ENCODE measurements at regions not wholly inside any gene's neighbourhood (a gene's known extent, or its start where the extent isn't known, plus 50 kb on each side); places are given as distances from the start of the nearest gene placed in this dataset.
A peak's percentile ranks its signal among the peaks of the same experiment; 100 is the strongest.

DNA sequence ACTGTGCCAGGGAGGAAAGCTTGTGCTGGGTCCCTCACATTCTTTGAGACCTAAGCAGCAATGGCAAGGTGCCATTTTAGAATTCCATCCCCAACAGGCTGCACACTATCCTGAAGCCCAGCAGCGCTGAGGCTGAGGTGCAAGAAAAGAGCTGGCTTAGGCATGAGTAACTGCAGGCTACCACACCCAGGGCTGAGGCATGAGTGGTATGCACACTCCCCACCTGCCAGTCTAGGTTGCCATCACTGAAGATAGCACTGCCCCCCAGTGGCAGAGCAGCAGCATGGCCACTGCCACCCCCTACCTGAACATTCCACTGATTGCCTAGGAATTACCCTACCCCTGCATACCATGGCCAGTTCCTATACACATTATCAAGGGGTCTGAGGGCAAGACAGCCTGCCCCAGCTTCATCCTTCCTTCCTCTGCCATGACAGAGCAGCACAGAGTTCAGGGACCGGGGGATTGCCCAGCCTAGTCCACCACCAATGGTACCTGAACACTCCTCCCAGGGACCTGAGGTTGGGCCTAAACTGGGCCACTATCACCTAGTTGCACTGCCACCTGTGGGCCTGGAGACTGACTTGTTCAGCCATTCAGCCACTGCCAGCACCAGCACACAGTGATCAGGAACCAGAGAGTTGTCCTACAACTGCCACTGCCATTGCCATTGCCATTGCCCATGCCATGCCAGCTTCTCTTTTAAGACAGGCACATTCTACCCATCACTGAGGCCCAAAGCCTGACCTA lies 129.8 kb downstream of the SATB1 start:
- H3K4me1 Mint-ChIP-seq, result peaks cover 0 to 7% of the 10 kb centered on the region in 2 donors
- DNase-seq (peak; percentile 18), ATAC-seq (replicated peaks) (peak; percentile 94 to 96)
- H3K9me3 Mint-ChIP-seq, result peaks cover 12 to 16% of the 10 kb centered on the region in 2 donors
- no peak overlapping the region for H3K4me3 Mint-ChIP-seq
- no peak overlapping the region for H3K27ac Mint-ChIP-seq
- H3K36me3 Mint-ChIP-seq, result peaks cover 2 to 12% of the 10 kb centered on the region in 2 donors
- no peaks in the 10 kb centered on the region for H3K27me3 Mint-ChIP-seq

DNA sequence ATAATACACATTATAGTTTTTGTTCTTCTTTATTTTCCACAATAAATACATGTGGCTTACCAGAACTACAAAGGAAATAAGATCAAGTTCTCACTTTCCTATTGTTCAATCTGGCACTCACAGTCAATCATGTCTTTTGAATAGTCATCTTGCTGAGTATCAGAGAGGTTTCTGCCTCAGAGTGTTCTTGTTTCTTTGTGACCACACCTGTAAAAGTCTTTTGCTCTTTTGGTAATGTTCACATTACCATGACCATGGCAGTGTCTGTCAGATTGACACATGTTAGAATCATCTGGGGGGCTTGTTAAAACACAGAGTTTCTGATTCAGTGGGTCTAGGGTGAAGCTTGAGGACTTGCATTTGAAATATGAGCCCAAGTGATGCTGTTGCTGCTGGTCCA lies 135.0 kb downstream of the SATB1 start:
- DNase-seq (no peak), ATAC-seq (replicated peaks) (no peak)
- no peaks in the 10 kb centered on the region for H3K9me3 Mint-ChIP-seq
- no peak overlapping the region for H3K4me3 Mint-ChIP-seq
- H3K27me3 Mint-ChIP-seq, result no peaks in the 10 kb centered on the region
- H3K27ac Mint-ChIP-seq, result no peak overlapping the region
- no peaks in the 10 kb centered on the region for H3K36me3 Mint-ChIP-seq
- peaks cover 0 to 5% of the 10 kb centered on the region in 2 donors for H3K4me1 Mint-ChIP-seq

DNA sequence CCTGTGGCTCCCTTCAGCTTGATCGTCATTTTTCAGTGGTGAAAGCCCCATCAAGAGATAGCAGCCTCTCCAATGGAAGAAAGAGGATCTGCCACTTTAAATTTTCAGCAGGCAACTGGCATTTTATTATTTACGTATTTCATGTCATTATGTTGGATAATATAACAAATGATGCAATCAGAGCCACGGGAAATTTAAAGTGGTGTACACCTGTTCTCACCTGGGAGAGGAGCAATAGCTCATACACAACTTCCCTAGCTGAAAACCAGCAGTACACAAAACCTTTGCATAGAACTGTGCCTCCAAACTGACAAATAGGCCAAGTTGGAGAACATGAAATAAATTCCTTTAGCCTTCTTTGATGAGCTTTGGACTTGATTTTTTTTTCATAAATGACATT lies 136.9 kb downstream of the SATB1 start:
- peaks cover 0 to 4% of the 10 kb centered on the region in 2 donors for H3K27me3 Mint-ChIP-seq
- no peaks in the 10 kb centered on the region for H3K36me3 Mint-ChIP-seq
- DNase-seq, result no peak
- H3K4me1 Mint-ChIP-seq, result no peaks in the 10 kb centered on the region
- H3K27ac Mint-ChIP-seq, result no peak overlapping the region
- no peak overlapping the region for H3K4me3 Mint-ChIP-seq
- ATAC-seq (replicated peaks), result no peak
- H3K9me3 Mint-ChIP-seq, result no peaks in the 10 kb centered on the region

DNA sequence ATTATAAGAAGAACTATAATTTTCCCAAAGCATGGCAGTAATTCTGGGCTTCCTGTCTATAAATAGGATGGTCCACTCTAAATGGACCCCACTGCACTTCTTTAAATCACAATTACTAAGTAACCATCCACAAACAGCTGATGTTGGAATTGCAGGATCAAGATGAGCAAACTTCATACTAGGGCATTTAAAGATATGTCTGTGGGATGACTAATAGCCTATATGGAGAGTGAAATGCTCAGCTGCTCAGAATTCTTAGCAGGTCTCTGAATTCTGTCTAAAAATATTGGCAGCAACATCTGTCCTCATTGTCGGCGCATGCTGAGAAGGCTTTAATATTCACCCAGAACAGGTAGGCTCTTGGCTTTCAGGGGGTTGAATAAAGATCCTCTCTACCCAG lies 140.4 kb downstream of the SATB1 start:
- DNase-seq (no peak), ATAC-seq (replicated peaks) (no peak)
- Mint-ChIP-seq H3K36me3 (no peaks in the 10 kb centered on the region), H3K4me1 (no peaks in the 10 kb centered on the region), H3K27ac (no peak overlapping the region), H3K4me3 (no peak overlapping the region), H3K9me3 (no peaks in the 10 kb centered on the region), H3K27me3 (peaks cover 0 to 7% of the 10 kb centered on the region in 2 donors)

DNA sequence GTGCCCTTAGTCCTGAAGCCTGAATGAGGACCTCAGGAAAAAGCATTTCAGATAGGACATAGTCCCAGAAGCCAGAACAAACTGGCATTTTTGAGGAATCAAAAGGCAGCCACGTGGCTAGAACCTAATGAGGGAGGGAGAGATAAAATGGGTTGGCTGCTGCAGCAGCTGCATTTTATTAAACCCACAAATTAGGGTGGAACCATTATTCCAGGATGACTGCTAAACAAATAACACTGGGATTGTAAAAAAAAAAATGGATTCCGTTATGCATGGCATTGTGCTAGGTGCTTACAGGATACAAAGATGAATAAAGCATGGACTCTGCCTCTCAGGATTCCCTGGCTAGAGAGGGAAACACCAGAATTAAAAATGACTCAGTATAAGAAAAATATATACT lies 141.5 kb downstream of the SATB1 start:
- H3K36me3 Mint-ChIP-seq, result no peaks in the 10 kb centered on the region
- H3K27ac Mint-ChIP-seq, result no peak overlapping the region
- H3K27me3 Mint-ChIP-seq, result peaks cover 0 to 7% of the 10 kb centered on the region in 2 donors
- no peaks in the 10 kb centered on the region for H3K9me3 Mint-ChIP-seq
- ATAC-seq (replicated peaks) (no peak), DNase-seq (no peak)
- no peaks in the 10 kb centered on the region for H3K4me1 Mint-ChIP-seq
- no peak overlapping the region for H3K4me3 Mint-ChIP-seq

DNA sequence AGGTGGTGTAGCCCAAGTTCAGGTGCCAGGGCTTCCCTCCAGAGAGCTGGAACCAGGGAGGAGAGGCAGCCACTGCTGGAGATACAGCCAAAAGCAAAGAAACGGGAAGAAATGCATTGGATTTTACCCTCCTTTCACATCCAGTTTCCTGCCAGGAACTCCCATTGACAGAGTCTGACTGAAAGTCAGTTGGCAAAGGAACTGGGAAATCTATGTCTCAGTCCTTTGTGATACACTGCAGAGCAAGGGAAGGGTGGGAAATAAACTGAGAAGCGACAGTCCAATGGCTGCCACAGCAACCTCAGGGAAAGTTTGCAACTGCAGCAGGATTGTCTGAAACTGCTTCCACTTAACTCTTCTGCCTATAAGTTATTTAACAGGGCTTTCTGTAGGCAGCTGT lies 142.6 kb downstream of the SATB1 start:
- H3K27ac Mint-ChIP-seq, result no peak overlapping the region
- H3K9me3 Mint-ChIP-seq, result no peaks in the 10 kb centered on the region
- H3K36me3 Mint-ChIP-seq, result no peaks in the 10 kb centered on the region
- DNase-seq (no peak), ATAC-seq (replicated peaks) (no peak)
- H3K4me1 Mint-ChIP-seq, result no peaks in the 10 kb centered on the region
- no peak overlapping the region for H3K4me3 Mint-ChIP-seq
- H3K27me3 Mint-ChIP-seq, result peaks cover 0 to 7% of the 10 kb centered on the region in 2 donors

DNA sequence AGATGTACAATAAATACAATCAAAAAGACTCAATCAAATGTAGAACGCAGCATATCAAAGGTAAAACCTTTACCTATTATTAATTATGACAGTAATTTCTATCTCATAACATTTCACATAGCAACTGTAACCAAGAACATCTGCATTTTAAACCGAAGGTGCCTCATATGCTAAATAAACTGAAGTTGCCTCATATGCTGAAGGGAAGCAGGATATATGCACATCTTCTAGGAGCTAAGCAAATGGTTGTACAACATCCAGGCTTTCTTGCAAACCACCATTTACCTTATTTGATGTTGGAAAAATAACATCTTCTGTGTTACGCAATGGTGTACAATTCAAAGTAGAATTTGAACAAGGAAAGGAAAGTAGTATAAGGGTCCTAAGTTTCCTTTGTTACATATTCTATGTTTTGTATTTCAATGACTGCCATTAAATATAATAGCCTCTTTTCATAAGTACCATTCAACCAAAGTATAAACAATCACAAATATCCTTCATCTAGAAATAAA lies 145.9 kb downstream of the SATB1 start:
- DNase-seq (no peak), ATAC-seq (replicated peaks) (no peak)
- Mint-ChIP-seq H3K9me3 (no peaks in the 10 kb centered on the region), H3K4me1 (no peaks in the 10 kb centered on the region), H3K36me3 (no peaks in the 10 kb centered on the region), H3K4me3 (no peak overlapping the region), H3K27ac (no peak overlapping the region), H3K27me3 (peaks cover 0 to 7% of the 10 kb centered on the region in 2 donors)

DNA sequence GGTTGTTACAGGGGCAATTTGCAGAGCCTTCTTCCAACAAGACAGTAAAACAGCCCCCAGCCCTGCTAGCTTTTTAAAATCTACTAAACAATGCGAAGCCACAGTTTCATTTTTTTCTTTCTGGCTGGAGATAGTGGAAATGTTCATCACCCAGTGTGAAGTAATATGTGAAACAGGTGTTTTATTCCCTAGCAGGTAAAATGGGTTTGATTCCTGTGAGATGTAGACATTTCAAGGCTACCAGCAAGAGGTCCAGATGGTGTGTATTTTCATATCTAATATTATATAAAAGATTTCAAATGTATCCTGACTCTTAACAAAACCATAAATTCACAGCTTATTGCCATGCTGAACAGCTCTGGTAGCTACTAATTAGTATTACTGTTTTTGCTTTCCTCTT lies 160.3 kb downstream of the SATB1 start:
- Mint-ChIP-seq H3K4me3 (no peak overlapping the region), H3K27ac (no peak overlapping the region), H3K27me3 (no peaks in the 10 kb centered on the region), H3K4me1 (no peaks in the 10 kb centered on the region), H3K36me3 (no peaks in the 10 kb centered on the region), H3K9me3 (no peaks in the 10 kb centered on the region)
- DNase-seq (no peak), ATAC-seq (replicated peaks) (no peak)

DNA sequence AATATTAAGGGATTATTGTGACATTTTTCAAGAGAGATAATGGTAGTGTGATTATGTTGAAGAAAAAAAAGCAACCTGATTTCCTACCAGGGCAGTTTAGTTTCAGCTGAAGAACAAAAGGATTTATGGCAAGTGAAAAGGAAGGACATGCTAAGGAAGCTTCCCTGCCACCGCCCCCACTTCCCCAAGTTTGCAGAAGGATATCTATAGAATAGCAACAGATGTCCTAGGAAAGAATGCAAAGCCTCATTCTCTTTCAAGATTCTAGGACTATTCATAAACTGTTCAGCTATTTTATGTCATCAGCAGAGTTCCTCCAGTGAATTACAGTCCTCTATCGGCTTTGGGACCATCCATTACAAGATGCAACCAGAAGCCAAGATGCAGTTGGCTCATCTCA lies 160.8 kb downstream of the SATB1 start:
- ATAC-seq (replicated peaks) (no peak), DNase-seq (no peak)
- Mint-ChIP-seq H3K4me1 (no peaks in the 10 kb centered on the region), H3K9me3 (no peaks in the 10 kb centered on the region), H3K27ac (no peak overlapping the region), H3K4me3 (no peak overlapping the region), H3K36me3 (no peaks in the 10 kb centered on the region), H3K27me3 (no peaks in the 10 kb centered on the region)

DNA sequence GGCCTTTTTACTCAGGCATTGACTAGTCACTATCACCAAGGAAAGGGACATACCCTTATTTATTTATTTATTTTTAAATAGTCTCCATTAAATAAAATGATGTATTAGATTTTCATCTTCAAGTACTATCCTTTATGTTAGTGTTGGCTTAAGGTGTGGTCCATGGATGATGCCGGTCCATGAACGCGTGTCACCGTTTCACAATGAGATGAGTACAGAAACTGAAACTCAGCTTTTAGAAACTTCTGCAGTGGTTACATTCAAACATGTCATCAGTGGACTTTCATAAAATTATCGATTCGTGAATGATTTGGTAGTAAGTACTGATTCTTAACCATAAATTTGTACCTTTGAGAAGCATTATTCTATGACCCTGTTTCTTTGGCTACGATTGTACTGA lies 166.6 kb downstream of the SATB1 start:
- Mint-ChIP-seq H3K4me3 (no peak overlapping the region), H3K27me3 (no peaks in the 10 kb centered on the region)

DNA sequence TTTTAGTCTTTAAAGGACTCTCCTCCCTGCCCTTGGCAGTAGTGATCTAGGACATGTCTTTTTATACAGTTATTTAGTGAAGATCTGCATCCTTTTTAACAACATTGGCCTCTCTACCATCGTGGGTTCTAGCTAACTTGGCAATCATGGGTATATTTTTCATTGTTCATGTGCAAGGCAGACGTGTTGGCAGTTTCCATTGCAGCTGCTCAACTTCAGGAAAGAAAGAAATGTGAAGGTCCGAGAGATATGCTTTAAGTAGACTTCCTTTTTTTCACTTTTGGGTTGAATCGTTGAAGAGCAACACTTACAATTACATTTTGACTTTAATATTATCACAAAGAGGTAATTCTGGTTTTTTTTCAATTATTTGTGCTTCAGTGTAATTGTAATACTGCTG lies 172.6 kb downstream of the SATB1 start:
- DNase-seq, result no peak
- no peaks in the 10 kb centered on the region for H3K36me3 Mint-ChIP-seq
- peaks cover 0 to 5% of the 10 kb centered on the region in 2 donors for H3K27me3 Mint-ChIP-seq
- no peak for ATAC-seq (replicated peaks)
- no peak overlapping the region for H3K27ac Mint-ChIP-seq
- H3K9me3 Mint-ChIP-seq, result no peaks in the 10 kb centered on the region
- peaks cover 5 to 8% of the 10 kb centered on the region in 2 donors for H3K4me1 Mint-ChIP-seq
- H3K4me3 Mint-ChIP-seq, result no peak overlapping the region

More for the DNA sequence above, 166.6 kb downstream of the SATB1 start:
- no peak for ATAC-seq (replicated peaks)
- H3K9me3 Mint-ChIP-seq, result no peaks in the 10 kb centered on the region
- no peak overlapping the region for H3K27ac Mint-ChIP-seq
- H3K36me3 Mint-ChIP-seq, result no peaks in the 10 kb centered on the region
- no peaks in the 10 kb centered on the region for H3K4me1 Mint-ChIP-seq
- DNase-seq, result no peak

DNA sequence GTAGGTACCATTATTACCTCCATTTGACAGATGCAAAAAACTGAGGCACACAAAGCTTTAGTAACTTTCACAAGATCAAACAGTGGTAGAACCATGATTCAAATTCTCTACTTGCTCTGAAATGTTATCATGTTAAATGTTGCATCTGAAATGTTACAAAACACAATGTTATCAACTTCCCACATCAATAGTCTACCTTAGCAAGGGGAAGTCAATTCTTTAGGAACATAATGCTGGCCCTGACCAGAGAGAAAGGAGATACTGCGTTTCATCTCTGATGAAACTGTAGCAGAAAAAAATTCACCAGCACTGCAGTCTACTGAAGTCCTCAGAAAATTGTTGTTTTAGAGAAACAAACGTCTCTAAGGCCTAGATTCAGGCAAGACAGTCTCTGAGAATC lies 174.1 kb downstream of the SATB1 start:
- peaks cover 0 to 5% of the 10 kb centered on the region in 2 donors for H3K27me3 Mint-ChIP-seq
- H3K27ac Mint-ChIP-seq, result no peak overlapping the region
- H3K36me3 Mint-ChIP-seq, result no peaks in the 10 kb centered on the region

DNA sequence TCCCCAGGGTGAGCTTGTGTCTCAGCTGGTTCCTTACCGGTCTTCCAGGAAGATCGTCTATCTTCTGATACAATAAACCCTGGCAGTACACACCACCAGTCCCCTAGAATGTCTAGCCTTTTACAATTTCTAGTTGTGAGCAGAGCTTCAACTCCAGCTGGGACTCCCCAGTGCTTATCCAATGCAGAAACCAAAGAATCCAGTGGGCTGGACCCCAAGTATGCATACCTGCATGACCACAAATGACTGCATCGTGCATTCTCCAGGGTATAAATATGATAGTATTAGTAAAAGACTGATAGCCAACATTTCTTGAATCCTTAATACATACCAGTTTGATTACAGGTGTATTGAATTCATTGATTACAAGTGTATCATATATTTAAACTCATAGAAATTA lies 176.0 kb downstream of the SATB1 start:
- H3K4me1 Mint-ChIP-seq, result peaks cover 5 to 8% of the 10 kb centered on the region in 2 donors
- no peaks in the 10 kb centered on the region for H3K36me3 Mint-ChIP-seq
- no peak for ATAC-seq (replicated peaks)
- no peak overlapping the region for H3K27ac Mint-ChIP-seq
- H3K27me3 Mint-ChIP-seq, result peaks cover 0 to 5% of the 10 kb centered on the region in 2 donors
- no peak for DNase-seq
- H3K4me3 Mint-ChIP-seq, result no peak overlapping the region
- H3K9me3 Mint-ChIP-seq, result no peaks in the 10 kb centered on the region

More for the DNA sequence above, 174.1 kb downstream of the SATB1 start:
- Mint-ChIP-seq H3K4me3 (no peak overlapping the region), H3K9me3 (no peaks in the 10 kb centered on the region), H3K4me1 (peaks cover 5 to 8% of the 10 kb centered on the region in 2 donors)
- DNase-seq (no peak), ATAC-seq (replicated peaks) (no peak)

DNA sequence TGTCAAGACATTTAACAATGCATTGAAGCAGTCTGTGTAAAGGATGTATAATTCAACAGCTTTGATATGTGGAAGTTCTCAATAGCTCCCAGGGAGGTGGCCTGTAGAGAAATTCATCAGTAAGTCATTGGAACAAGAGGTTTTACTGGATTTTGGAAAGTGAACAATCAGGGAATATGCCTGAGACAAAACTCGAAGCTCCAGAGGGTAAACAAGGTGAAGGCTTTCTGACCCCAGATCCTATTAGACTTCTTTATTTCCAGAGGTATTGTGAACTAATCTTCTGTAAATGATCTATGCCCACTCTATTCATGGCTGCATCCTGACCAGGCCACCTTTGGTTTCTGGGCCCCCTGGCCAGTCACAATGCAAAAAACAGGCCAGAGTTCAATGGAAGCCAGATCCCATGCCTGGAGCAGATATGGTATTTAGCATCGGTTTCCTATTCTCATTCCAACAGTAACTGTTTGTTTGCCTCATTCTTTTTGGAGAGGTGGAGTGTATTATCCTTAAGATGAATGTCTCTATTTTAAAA lies 177.3 kb downstream of the SATB1 start:
- DNase-seq (no peak), ATAC-seq (replicated peaks) (no peak)
- no peak overlapping the region for H3K4me3 Mint-ChIP-seq
- H3K9me3 Mint-ChIP-seq, result no peaks in the 10 kb centered on the region
- H3K27me3 Mint-ChIP-seq, result peaks cover 0 to 5% of the 10 kb centered on the region in 2 donors
- H3K27ac Mint-ChIP-seq, result no peak overlapping the region
- no peaks in the 10 kb centered on the region for H3K36me3 Mint-ChIP-seq
- H3K4me1 Mint-ChIP-seq, result peaks cover 5 to 6% of the 10 kb centered on the region in 2 donors

DNA sequence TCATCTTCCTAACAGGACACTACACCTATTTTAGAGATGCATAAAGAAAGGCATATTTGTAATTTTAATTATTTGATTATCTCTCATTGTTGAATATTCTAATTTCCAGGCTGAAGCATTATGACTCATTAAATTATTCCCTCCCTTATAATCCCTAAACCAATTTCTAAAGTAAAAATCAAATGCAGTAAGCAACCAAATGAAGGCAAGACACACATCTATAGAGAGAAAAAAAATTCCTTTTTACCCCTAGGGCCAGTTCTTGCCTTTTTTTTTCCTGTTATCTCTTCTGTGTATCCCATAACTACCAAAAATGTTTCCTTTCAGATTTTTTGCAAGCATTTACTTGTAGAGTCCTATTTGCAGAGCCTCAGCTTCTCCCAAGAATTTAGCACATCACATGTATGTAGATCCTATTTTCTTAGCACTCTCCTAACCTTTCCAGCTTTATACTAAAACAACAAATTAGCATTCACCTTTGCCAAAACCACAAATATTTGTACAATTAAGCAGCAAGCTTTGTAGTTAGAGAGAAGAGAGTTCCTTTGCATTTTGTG lies 177.9 kb downstream of the SATB1 start:
- Mint-ChIP-seq H3K27ac (no peak overlapping the region), H3K4me1 (no peaks in the 10 kb centered on the region), H3K4me3 (no peak overlapping the region), H3K27me3 (peaks cover 0 to 5% of the 10 kb centered on the region in 2 donors), H3K36me3 (no peaks in the 10 kb centered on the region), H3K9me3 (no peaks in the 10 kb centered on the region)
- ATAC-seq (replicated peaks) (no peak), DNase-seq (no peak)

All from stimulated activated naive B cell treated with anti-CD40 and anti-IgM and Interleukin-4, amounts not matched to agents 10 μg/mL and 1 μg/mL and 100 μg/mL, for 72 hours (primary cell).